Aorta (tissue), 5 donors: ENCODE measurements at regions not wholly inside any gene's neighbourhood (a gene's known extent, or its start where the extent isn't known, plus 50 kb on each side); places are given as distances from the start of the nearest gene placed in this dataset.
"Not testable (repeated sequence)": the region's sequence is repeated elsewhere in the genome, so short reads cannot be mapped to it uniquely, and the experiment has no call there.

ENCODE experiments used
- ATAC-seq: fragments of 200-7000 bp; cut with Tn5 transposase; one replicate; pipeline ENCODE4 v1.9.1; 2022; ENCODE audit warnings: moderate library complexity; ENCODE audit not compliant: low FRiP score
- DNase-seq, 2 donors: peaks; one replicate each; pipeline ENCODE4 v3.0.0-alpha.2; 2020
- H3K27ac ChIP-seq, 2 donors: one replicate each; pipeline ENCODE4 v1.5.1; 2013; ENCODE audit warnings: low read length in 2 of 2, mild to moderate bottlenecking in 2 of 2, moderate library complexity in 2 of 2, control low read depth in 1 of 2, inconsistent platforms in 1 of 2, low read depth in 1 of 2
- H3K27me3 ChIP-seq, 2 donors: one replicate each; pipeline ENCODE4 v1.6.1; 2013; ENCODE audit warnings: control low read depth in 1 of 2, low read length in 1 of 2, mild to moderate bottlenecking in 1 of 2, moderate library complexity in 1 of 2; ENCODE audit not compliant: insufficient read depth in 2 of 2, control insufficient read depth in 1 of 2
- H3K36me3 ChIP-seq, 2 donors: one replicate each; pipeline ENCODE4 v1.6.1; 2013; ENCODE audit warnings: control low read depth in 1 of 2, low read length in 1 of 2, mild to moderate bottlenecking in 1 of 2; ENCODE audit not compliant: insufficient read depth in 2 of 2, control insufficient read depth in 1 of 2
- H3K4me1 ChIP-seq, 2 donors: one replicate each; pipeline ENCODE4 v1.6.1; 2013; ENCODE audit warnings: low read length in 2 of 2, control low read depth in 1 of 2, mild to moderate bottlenecking in 1 of 2, moderate library complexity in 1 of 2; ENCODE audit not compliant: insufficient read depth in 2 of 2, control insufficient read depth in 1 of 2
- H3K4me3 ChIP-seq, 2 donors: one replicate each; pipeline ENCODE4 v1.5.1; 2013; ENCODE audit warnings: low read length in 2 of 2, control low read depth in 1 of 2, mild to moderate bottlenecking in 1 of 2
- H3K9me3 ChIP-seq: one replicate; pipeline ENCODE4 v1.6.1; 2013; ENCODE audit warnings: mild to moderate bottlenecking, low read length; ENCODE audit not compliant: control insufficient read depth
- WGBS, 2 donors: extraction: QIAGEN DNeasy Blood & Tissue Kit; methylation state at CpG; one replicate each; pipeline ENCODE4 v1.1.7; 2013; 5-methylcytosine and 5-hydroxymethylcytosine counted together
- intact Hi-C, 2 donors: fragments of 100-400 bp; cut with DNase I; formaldehyde crosslinking; loops; one replicate each; pipeline versions ENCODE4 v1.14.2 to v1.15.0; 2022
- donor health status: healthy with polysubstance abuse.
- donor health status: Bipolar disorder and iron deficiency.
- donor health status: DM: no; HTN: no; CAD: no.
- donor health status: DM: no; HTN: no; CAD: no.
- donor health status: DM: yes; HTN: yes; CAD: no.

GRCh38 chr6:18640134-18640533 is 253.0 kb downstream of the RNF144B start:
- no peak for ATAC-seq
- Histone ChIP-seq H3K9me3 (peaks cover 5% of the 10 kb centered on the region), H3K4me1 (no peaks in the 10 kb centered on the region), H3K4me3 (no peak overlapping the region), H3K27ac (no peak overlapping the region), H3K27me3 (no peaks in the 10 kb centered on the region), H3K36me3 (no peaks in the 10 kb centered on the region)
- no peak for DNase-seq
- intact Hi-C loops: no loop called here

GRCh38 chr6:18640754-18641153 is 253.6 kb downstream of the RNF144B start:
- ATAC-seq (no peak), DNase-seq (no peak)
- no peaks in the 10 kb centered on the region for H3K36me3 ChIP-seq
- intact Hi-C loops: no loop called here
- no peaks in the 10 kb centered on the region for H3K4me1 ChIP-seq
- WGBS, 2 donors: 48% methylated on average over 1 of the region's 1 CpG
- H3K27ac ChIP-seq: no peak overlapping the region
- no peak overlapping the region for H3K4me3 ChIP-seq
- H3K9me3 ChIP-seq: peaks cover 5% of the 10 kb centered on the region
- no peaks in the 10 kb centered on the region for H3K27me3 ChIP-seq

- Histone ChIP-seq H3K27ac (no peak overlapping the region), H3K4me1 (no peaks in the 10 kb centered on the region), H3K36me3 (no peaks in the 10 kb centered on the region), H3K9me3 (no peaks in the 10 kb centered on the region), H3K4me3 (no peak overlapping the region), H3K27me3 (no peaks in the 10 kb centered on the region)
- ATAC-seq (no peak), DNase-seq (no peak)
- intact Hi-C loops: no loop called here
Measured at GRCh38 chr6:18654821-18655220, 267.7 kb downstream of the RNF144B start.

DNA sequence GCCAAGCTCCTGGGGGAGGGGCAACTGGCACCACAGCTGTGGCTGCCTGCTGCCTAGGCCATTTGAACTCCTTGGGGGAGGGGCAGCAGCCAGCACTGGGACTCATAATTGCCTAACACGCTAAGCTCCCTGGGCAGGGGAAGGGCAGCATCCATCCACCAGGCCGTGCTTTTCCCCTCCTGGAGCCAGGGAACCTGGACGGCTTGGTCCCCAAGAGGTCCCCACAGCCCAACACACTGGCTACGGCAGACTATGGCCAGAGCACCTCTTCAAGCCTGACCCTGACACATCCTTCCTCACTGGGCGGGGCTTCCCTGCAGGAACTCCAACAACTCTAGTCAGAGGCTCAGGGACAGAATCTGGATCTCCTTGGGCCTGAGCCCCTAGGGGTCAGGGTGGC is 269.4 kb downstream of the RNF144B start:
- no peaks in the 10 kb centered on the region for H3K9me3 ChIP-seq
- no peaks in the 10 kb centered on the region for H3K27me3 ChIP-seq
- H3K4me3 ChIP-seq: no peak overlapping the region
- intact Hi-C loops: no loop called here
- DNase-seq: no peak
- no peaks in the 10 kb centered on the region for H3K4me1 ChIP-seq
- no peak for ATAC-seq
- 78 to 83% methylated on average over 5 of the region's 5 CpGs for WGBS, 2 donors
- H3K36me3 ChIP-seq: no peaks in the 10 kb centered on the region
- no peak overlapping the region for H3K27ac ChIP-seq

DNA sequence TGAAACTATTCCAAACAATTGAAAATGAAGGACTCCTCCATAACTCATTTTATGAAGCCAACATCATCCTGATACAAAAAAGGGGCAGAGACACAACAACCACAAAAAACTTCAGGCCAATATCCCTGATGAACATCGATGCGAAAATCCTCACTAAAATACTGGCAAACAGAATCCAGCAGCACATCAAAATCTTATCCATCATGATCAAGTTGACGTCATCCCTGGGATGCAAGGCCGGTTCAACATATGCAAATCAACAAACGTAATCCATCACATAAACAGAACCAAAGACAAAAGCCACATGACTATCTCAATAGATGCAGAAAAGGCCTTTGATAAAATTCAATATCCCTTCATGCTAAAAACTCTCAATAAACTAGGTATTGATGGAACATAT is 272.8 kb downstream of the RNF144B start:
- H3K36me3 ChIP-seq, H3K9me3 ChIP-seq, ATAC-seq, H3K27ac ChIP-seq, H3K4me1 ChIP-seq, H3K27me3 ChIP-seq, DNase-seq, intact Hi-C loops, H3K4me3 ChIP-seq: not testable (repeated sequence)
- 87 to 88% methylated on average over 5 of the region's 5 CpGs for WGBS, 2 donors

- DNase-seq: no peak
- Histone ChIP-seq H3K27ac (no peak overlapping the region), H3K4me3 (no peak overlapping the region), H3K27me3 (no peaks in the 10 kb centered on the region), H3K36me3 (no peaks in the 10 kb centered on the region), H3K4me1 (no peaks in the 10 kb centered on the region), H3K9me3 (no peaks in the 10 kb centered on the region)
- no peak for ATAC-seq
- 58 to 67% methylated on average over 1 of the region's 1 CpG for WGBS, 2 donors
- intact Hi-C loops: no loop called here
Measured at GRCh38 chr6:18663011-18663410, 275.9 kb downstream of the RNF144B start.

- ATAC-seq (no peak), DNase-seq (no peak)
- WGBS, 2 donors: 80 to 93% methylated on average over 5 of the region's 5 CpGs
- Histone ChIP-seq H3K9me3 (no peaks in the 10 kb centered on the region), H3K4me3 (no peak overlapping the region), H3K27me3 (no peaks in the 10 kb centered on the region), H3K4me1 (no peaks in the 10 kb centered on the region), H3K36me3 (no peaks in the 10 kb centered on the region), H3K27ac (no peak overlapping the region)
- intact Hi-C loops: no loop called here
Measured at GRCh38 chr6:18664401-18664800, 277.3 kb downstream of the RNF144B start.

DNA sequence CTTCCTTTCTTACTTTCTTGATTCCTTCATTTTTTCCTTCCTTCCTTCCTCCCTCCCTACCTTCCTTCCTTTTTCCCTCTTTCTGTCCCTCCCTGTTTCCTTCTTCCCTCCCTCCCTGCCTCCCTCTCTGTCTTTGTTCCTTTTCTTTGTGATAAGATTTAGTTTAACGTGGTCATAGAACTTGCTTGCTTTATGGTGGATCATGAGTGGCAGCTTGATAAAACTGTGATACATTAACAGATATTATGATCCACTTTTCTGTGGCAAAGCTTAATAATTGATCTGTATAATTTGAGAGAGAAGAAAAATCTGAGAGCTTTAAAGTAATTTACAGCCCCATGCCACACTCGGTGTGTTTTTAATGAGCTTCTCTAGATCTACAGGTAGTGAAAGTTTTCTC is 280.5 kb downstream of the RNF144B start:
- H3K4me3 ChIP-seq: no peak overlapping the region
- intact Hi-C loops: no loop called here
- 42 to 55% methylated on average over 2 of the region's 2 CpGs for WGBS, 2 donors

GRCh38 chr6:18668994-18669393 is 281.8 kb downstream of the RNF144B start:
- no peak for DNase-seq
- ATAC-seq: no peak
- Histone ChIP-seq H3K4me1 (no peaks in the 10 kb centered on the region), H3K27me3 (no peaks in the 10 kb centered on the region), H3K9me3 (no peaks in the 10 kb centered on the region), H3K27ac (no peak overlapping the region), H3K4me3 (no peak overlapping the region), H3K36me3 (no peaks in the 10 kb centered on the region)
- 55 to 61% methylated on average over 3 of the region's 3 CpGs for WGBS, 2 donors
- intact Hi-C loops: no loop called here

More for the DNA sequence above, 280.5 kb downstream of the RNF144B start:
- ATAC-seq: no peak
- Histone ChIP-seq H3K4me1 (no peaks in the 10 kb centered on the region), H3K27me3 (no peaks in the 10 kb centered on the region), H3K9me3 (no peaks in the 10 kb centered on the region), H3K27ac (no peak overlapping the region), H3K36me3 (no peaks in the 10 kb centered on the region)
- no peak for DNase-seq
